PC-3 (cell line): ENCODE measurements at regions not wholly inside any gene's neighbourhood (a gene's known extent, or its start where the extent isn't known, plus 50 kb on each side); places are given as distances from the start of the nearest gene placed in this dataset.

Source experiments
- CTCF ChIP-seq: fragments of 300-600 bp; sonication (generic); conservative IDR thresholded peaks from 2 replicates; pipeline ENCODE4 v1.5.1; 2017; ENCODE audit warnings: antibody characterized with exemption, low read depth, mild to moderate bottlenecking, low read length
- EZH2 ChIP-seq: fragments of 300-600 bp; sonication (generic); IDR thresholded peaks from one replicate; pipeline ENCODE4 v1.6.1; 2017; ENCODE audit warnings: antibody characterized with exemption, mild to moderate bottlenecking, low read length; ENCODE audit not compliant: unreplicated experiment
- EZH2phosphoT487 ChIP-seq: fragments of 300-600 bp; sonication (generic); IDR thresholded peaks from 2 replicates; pipeline ENCODE4 v1.6.1; 2018; ENCODE audit warnings: mild to moderate bottlenecking, antibody characterized with exemption, low read length, borderline replicate concordance

GRCh38 chr9:31005086-31005665 lies 1379.3 kb upstream of the ACO1 start:
- TF ChIP-seq CTCF: no peak
- TF ChIP-seq EZH2phosphoT487: no peak
- TF ChIP-seq EZH2: no peak
